H1 (cell line): ENCODE measurements at regions not wholly inside any gene's neighbourhood (a gene's known extent, or its start where the extent isn't known, plus 50 kb on each side); places are given as distances from the start of the nearest gene placed in this dataset.

Experiments
- CTCF ChIA-PET: fragments of 300-600 bp; sonication (Branson Sonifier 250); formaldehyde crosslinking; loops from one replicate; lab custom pipeline; 2021; ENCODE audit not compliant: partially characterized antibody; lab: Charles Lee
- POLR2A ChIA-PET: fragments of 300-600 bp; sonication (Branson Sonifier 250); formaldehyde crosslinking; loops from one replicate; lab custom pipeline; 2021; ENCODE audit warnings: inconsistent platforms; ENCODE audit not compliant: partially characterized antibody; lab: Charles Lee
- DNase-seq, 2 experiments: peaks; one replicate each; pipeline versions ENCODE4 v3.0.0 to v3.0.0-alpha.2; 2010 to 2022; ENCODE audit warnings: low spot score in 2 of 2, low read depth in 1 of 2, mixed read lengths in 1 of 2
- FAIRE-seq: peaks from 2 replicates; lab custom pipeline; 2011; peaks lifted over from hg19 to GRCh38; lab: Jason Lieb, UNC
- H2AFZ ChIP-seq: 2 replicates; pipeline ENCODE4 v1.8.1; 2012; ENCODE audit warnings: low read length, inconsistent platforms
- H2AK5ac ChIP-seq: 2 replicates; pipeline ENCODE4 v1.6.1; 2013; ENCODE audit warnings: low read depth, low read length
- H2BK120ac ChIP-seq: replicated peaks from 2 replicates; pipeline ENCODE3; 2013; ENCODE audit warnings: low read depth, low read length, inconsistent platforms
- H2BK12ac ChIP-seq: 2 replicates; pipeline ENCODE4 v1.6.1; 2013; ENCODE audit warnings: low read depth, low read length
- H2BK15ac ChIP-seq: 2 replicates; pipeline ENCODE4 v1.6.1; 2013; ENCODE audit warnings: low read length
- H2BK20ac ChIP-seq: 2 replicates; pipeline ENCODE4 v1.6.1; 2013; ENCODE audit warnings: low read length
- H2BK5ac ChIP-seq: 2 replicates; pipeline ENCODE4 v1.6.1; 2013; ENCODE audit warnings: low read depth, low read length
- H3K14ac ChIP-seq: 2 replicates; pipeline ENCODE4 v1.6.1; 2013; ENCODE audit warnings: inconsistent platforms; ENCODE audit not compliant: insufficient read length
- H3K18ac ChIP-seq: 2 replicates; pipeline ENCODE4 v1.6.1; 2013; ENCODE audit warnings: low read length; ENCODE audit errors: extremely low read depth
- H3K23ac ChIP-seq: 2 replicates; pipeline ENCODE4 v1.6.1; 2013; ENCODE audit warnings: inconsistent platforms; ENCODE audit not compliant: insufficient read length
- H3K23me2 ChIP-seq: 2 replicates; pipeline ENCODE4 v1.6.1; 2013; ENCODE audit warnings: low read depth, low read length
- H3K27ac ChIP-seq: 2 replicates; pipeline ENCODE4 v1.6.1; 2011; ENCODE audit warnings: low read depth, low read length, inconsistent platforms
- H3K27me3 ChIP-seq, 4 experiments: replicated peaks in 1 of 4; 1 replicate in 1 of 4; 2 replicates in 3 of 4; pipeline versions ENCODE4 v1.6.1 to v1.8.1; 2011 to 2013; ENCODE audit warnings: low read length in 3 of 4, mild to moderate bottlenecking in 3 of 4, inconsistent platforms in 2 of 4, mixed read lengths in 2 of 4, moderate library complexity in 1 of 4; ENCODE audit not compliant: control insufficient read depth in 3 of 4, insufficient read depth in 3 of 4; ENCODE audit errors: extremely low read depth in 1 of 4
- H3K36me3 ChIP-seq, 4 experiments: 2 replicates each; pipeline versions ENCODE4 v1.6.1 to v1.8.1; 2011 to 2013; ENCODE audit warnings: mild to moderate bottlenecking in 4 of 4, low read length in 3 of 4, moderate library complexity in 2 of 4, control low read depth in 1 of 4, inconsistent platforms in 1 of 4; ENCODE audit not compliant: insufficient read depth in 4 of 4, control insufficient read depth in 2 of 4
- H3K4ac ChIP-seq: replicated peaks from 2 replicates; pipeline ENCODE3; 2013; ENCODE audit warnings: low read length, low read depth, mixed read lengths, inconsistent platforms; ENCODE audit not compliant: insufficient read length
- H3K4me1 ChIP-seq, 4 experiments: replicated peaks in 1 of 4; 1 replicate in 1 of 4; 2 replicates in 3 of 4; pipeline versions ENCODE4 v1.6.1 to v1.8.1; 2011 to 2013; ENCODE audit warnings: low read length in 3 of 4, inconsistent platforms in 2 of 4, mixed read lengths in 1 of 4; ENCODE audit not compliant: insufficient read depth in 4 of 4, control insufficient read depth in 3 of 4
- H3K4me2 ChIP-seq, 2 experiments: 2 replicates each; pipeline versions ENCODE4 v1.6.1 to v1.8.1; 2011 to 2013; ENCODE audit warnings: low read depth in 2 of 2, low read length in 2 of 2, control low read depth in 1 of 2, inconsistent platforms in 1 of 2, mild to moderate bottlenecking in 1 of 2; ENCODE audit not compliant: insufficient read depth in 1 of 2
- H3K4me3 ChIP-seq, 4 experiments: fragments of 200-600, 300-600 bp in 1 of 4; sonication (generic), shearing (Covaris generic), sonication (Bioruptor Twin) in 1 of 4; 2 replicates each; pipeline versions ENCODE4 v1.5.1 to v1.8.1; 2011 to 2016; ENCODE audit warnings: low read length in 4 of 4, low read depth in 3 of 4, control low read depth in 2 of 4, inconsistent platforms in 2 of 4, mild to moderate bottlenecking in 2 of 4, mixed read lengths in 1 of 4, moderate library complexity in 1 of 4; ENCODE audit not compliant: insufficient read depth in 2 of 4; ENCODE audit errors: extremely low read depth in 1 of 4
- H3K56ac ChIP-seq: replicated peaks from 2 replicates; pipeline ENCODE3; 2013; ENCODE audit warnings: low read depth, mild to moderate bottlenecking, mixed read lengths, low read length, inconsistent platforms; ENCODE audit not compliant: insufficient read length
- H3K79me1 ChIP-seq: 2 replicates; pipeline ENCODE4 v1.6.1; 2013; ENCODE audit warnings: low read depth, low read length, control low read depth
- H3K79me2 ChIP-seq, 2 experiments: 2 replicates each; pipeline versions ENCODE4 v1.6.1 to v1.8.1; 2012 to 2013; ENCODE audit warnings: low read length in 2 of 2, mild to moderate bottlenecking in 2 of 2, inconsistent platforms in 1 of 2; ENCODE audit not compliant: insufficient read depth in 2 of 2, control insufficient read depth in 1 of 2
- H3K9ac ChIP-seq, 4 experiments: replicated peaks in 1 of 4; 1 replicate in 1 of 4; 2 replicates in 3 of 4; pipeline versions ENCODE4 v1.6.1 to v1.8.1; 2011 to 2013; ENCODE audit warnings: low read depth in 3 of 4, low read length in 3 of 4, control low read depth in 2 of 4, mild to moderate bottlenecking in 2 of 4, moderate library complexity in 2 of 4, inconsistent platforms in 1 of 4; ENCODE audit errors: extremely low read depth in 1 of 4
- H3K9me3 ChIP-seq, 2 experiments: 2 replicates each; pipeline versions ENCODE4 v1.6.1 to v1.8.1; 2012 to 2013; ENCODE audit warnings: mild to moderate bottlenecking in 2 of 2, moderate library complexity in 2 of 2, control low read depth in 1 of 2, inconsistent platforms in 1 of 2, low read depth in 1 of 2, low read length in 1 of 2, mixed read lengths in 1 of 2; ENCODE audit not compliant: insufficient read depth in 2 of 2
- H4K20me1 ChIP-seq, 2 experiments: replicated peaks in 1 of 2; 2 replicates each; pipeline versions ENCODE3 to v1.8.1; 2011 to 2013; ENCODE audit warnings: inconsistent platforms in 2 of 2, low read length in 2 of 2, mild to moderate bottlenecking in 1 of 2; ENCODE audit not compliant: insufficient read depth in 2 of 2, control insufficient read depth in 1 of 2
- H4K5ac ChIP-seq: 2 replicates; pipeline ENCODE4 v1.6.1; 2013; ENCODE audit warnings: low read length, low read depth, mixed read lengths, inconsistent platforms; ENCODE audit not compliant: insufficient read length
- H4K8ac ChIP-seq: 2 replicates; pipeline ENCODE4 v1.8.0; 2013; ENCODE audit warnings: mild to moderate bottlenecking, moderate library complexity, low read length, inconsistent platforms; ENCODE audit not compliant: insufficient read depth; ENCODE audit errors: extremely low read depth
- H4K91ac ChIP-seq: replicated peaks from 2 replicates; pipeline ENCODE3; 2013; ENCODE audit warnings: low read length, mixed read lengths, inconsistent platforms; ENCODE audit not compliant: insufficient read length
- BACH1 ChIP-seq: IDR thresholded peaks from 2 replicates; pipeline ENCODE4 v1.6.1; 2012; ENCODE audit warnings: low read length, improper control_type of control experiment
- CEBPB ChIP-seq: IDR thresholded peaks from 2 replicates; pipeline ENCODE4 v1.6.1; 2012; ENCODE audit warnings: low read depth, low read length
- EGR1 ChIP-seq: IDR thresholded peaks from 2 replicates; pipeline ENCODE4 v1.6.1; 2011; ENCODE audit warnings: low read depth, low read length, borderline replicate concordance
- HDAC2 ChIP-seq, 2 experiments: fragments of 300-600 bp in 1 of 2; sonication (generic) in 1 of 2; IDR thresholded peaks; 2 replicates each; pipeline ENCODE4 v1.6.1; 2011 to 2012; ENCODE audit warnings: low read depth in 2 of 2, low read length in 2 of 2, mild to moderate bottlenecking in 2 of 2, moderate library complexity in 2 of 2, borderline replicate concordance in 1 of 2, inconsistent platforms in 1 of 2
- WGBS, 2 experiments: shearing (Covaris generic) in 1 of 2; methylation state at CpG; one replicate each; pipeline versions ENCODE4 v1.1.6 to v1.1.7; 2013 to 2015; ENCODE audit warnings: low lambda C conversion rate in 2 of 2, mixed read lengths in 2 of 2, inconsistent platforms in 1 of 2, low coverage in 1 of 2, missing lambda C conversion rate in 1 of 2; ENCODE audit not compliant: insufficient replicate concordance in 2 of 2, insufficient coverage in 1 of 2, insufficient read length in 1 of 2; ENCODE audit errors: extremely low coverage in 1 of 2, missing lambda C conversion rate in 1 of 2; 5-methylcytosine and 5-hydroxymethylcytosine counted together

DNA sequence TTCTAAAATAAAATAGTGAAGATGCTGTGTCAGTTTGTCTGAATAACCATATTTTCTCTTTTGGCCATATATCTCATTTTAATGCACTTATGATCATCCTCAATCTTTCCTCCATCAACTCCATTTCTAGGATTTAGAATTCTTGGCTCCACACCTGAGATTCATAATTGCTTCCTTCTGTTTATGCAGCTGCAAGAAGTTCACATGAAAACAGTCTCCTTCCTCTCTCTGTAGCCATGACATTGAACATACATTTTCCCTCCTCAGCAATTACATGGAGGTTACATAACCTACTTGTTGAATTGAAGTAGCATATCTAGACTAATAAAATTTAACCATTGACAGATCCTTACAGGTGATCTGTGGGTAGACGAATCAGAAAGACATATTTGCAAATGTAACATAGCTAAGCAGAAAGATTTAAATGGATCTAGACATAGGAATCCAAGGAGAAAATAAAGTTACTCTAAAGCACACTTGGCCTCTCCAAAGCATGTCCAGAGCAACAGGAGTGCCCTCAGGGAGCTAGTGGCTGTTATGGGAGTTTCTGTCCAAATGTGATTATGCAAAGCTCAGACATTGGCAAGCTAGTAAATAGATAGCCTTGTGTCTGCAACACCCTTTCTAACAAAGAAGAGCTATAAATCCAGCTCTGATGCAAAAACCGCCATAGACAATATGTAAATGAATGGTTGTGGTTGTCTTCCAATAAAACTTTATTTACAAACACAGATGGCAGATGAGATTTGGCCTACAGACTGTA is 119.9 kb upstream of the MPPED2 start:
- H2BK15ac ChIP-seq, result no peak overlapping the region
- no peak overlapping the region for H3K9ac ChIP-seq
- no peak overlapping the region for H2BK120ac ChIP-seq
- H3K23ac ChIP-seq, result no peak overlapping the region
- no peak overlapping the region for H2AK5ac ChIP-seq
- no peak overlapping the region for H3K4me3 ChIP-seq
- no peak overlapping the region for H3K27ac ChIP-seq
- no peak overlapping the region for H2BK12ac ChIP-seq
- H3K79me1 ChIP-seq, result no peaks in the 10 kb centered on the region
- no peaks in the 10 kb centered on the region for H3K9me3 ChIP-seq
- no peak overlapping the region for H4K8ac ChIP-seq
- H4K20me1 ChIP-seq, result no peaks in the 10 kb centered on the region
- DNase-seq (no peak), FAIRE-seq (no peak)
- H3K27me3 ChIP-seq, result no peaks in the 10 kb centered on the region
- H4K91ac ChIP-seq, result no peak overlapping the region
- no peak overlapping the region for H3K18ac ChIP-seq
- no peak overlapping the region for H2BK5ac ChIP-seq
- no peak overlapping the region for H3K4ac ChIP-seq
- ChIA-PET CTCF (interaction anchor here (1.0 kb wide), 1 partner anchor 17 kb away, joined by 3 read pairs; no protein-coding TSS in a partner anchor), POLR2A (no interaction called here)
- no peak overlapping the region for H3K14ac ChIP-seq
- no peaks in the 10 kb centered on the region for H3K23me2 ChIP-seq
- no peaks in the 10 kb centered on the region for H3K36me3 ChIP-seq
- no peaks in the 10 kb centered on the region for H3K4me1 ChIP-seq
- no peak overlapping the region for H3K4me2 ChIP-seq
- H3K56ac ChIP-seq, result no peak overlapping the region
- no peaks in the 10 kb centered on the region for H3K79me2 ChIP-seq
- no peak overlapping the region for H4K5ac ChIP-seq
- H2AFZ ChIP-seq, result no peak overlapping the region
- 88% methylated on average over 2 of the region's 2 CpGs; no CpG with 5 or more reads in 1 of the 2 experiments for WGBS, 2 experiments
- no peak overlapping the region for H2BK20ac ChIP-seq
- TF ChIP-seq EGR1 (no peak), BACH1 (no peak), CEBPB (no peak), HDAC2 (IDR thresholded peaks at IDR 0.05; ENCODE audit: borderline replicate concordance in 1 of 2, low read depth in 2 of 2, low read length in 2 of 2) (no peak)
